ENCODE measurements at regions not wholly inside any gene's neighbourhood (a gene's known extent, or its start where the extent isn't known, plus 50 kb on each side); places are given as distances from the start of the nearest gene placed in this dataset.

GRCh38 chr13:107788464-107789165, 426.7 kb downstream of the LIG4 start:
- TF ChIP-seq CTCF (IDR thresholded peaks at IDR 0.05) (no peak), POLR2A (IDR thresholded peaks at IDR 0.05) (no peak)

All from thyroid gland (tissue), 4 donors.